NCI-H1436 (cell line): ENCODE measurements at regions not wholly inside any gene's neighbourhood (a gene's known extent, or its start where the extent isn't known, plus 50 kb on each side); places are given as distances from the start of the nearest gene placed in this dataset.

Experiments used
- DNase-seq: peaks from one replicate; lab custom pipeline; 2025; lab: John Stamatoyannopoulos, UW

DNA sequence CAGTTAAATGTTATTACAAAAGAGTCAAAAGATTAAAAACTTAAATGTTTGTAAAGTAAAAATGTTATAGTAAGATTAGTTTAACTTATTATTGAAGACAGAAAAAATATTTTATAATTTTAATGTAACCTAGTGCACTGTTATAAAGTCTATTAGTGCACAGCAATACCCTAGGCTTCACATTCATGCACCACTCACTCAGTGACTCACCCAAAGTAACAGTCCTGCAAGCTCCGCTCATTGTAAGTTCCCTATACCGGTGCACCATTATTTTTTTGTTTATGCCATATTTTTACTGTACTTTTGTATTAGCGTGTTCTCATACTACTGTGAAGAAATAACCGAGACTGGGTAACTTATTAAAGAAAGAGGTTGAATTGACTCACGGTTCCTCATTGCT lies 759.7 kb upstream of the CDH7 start:
- DNase-seq, result no peak

DNA sequence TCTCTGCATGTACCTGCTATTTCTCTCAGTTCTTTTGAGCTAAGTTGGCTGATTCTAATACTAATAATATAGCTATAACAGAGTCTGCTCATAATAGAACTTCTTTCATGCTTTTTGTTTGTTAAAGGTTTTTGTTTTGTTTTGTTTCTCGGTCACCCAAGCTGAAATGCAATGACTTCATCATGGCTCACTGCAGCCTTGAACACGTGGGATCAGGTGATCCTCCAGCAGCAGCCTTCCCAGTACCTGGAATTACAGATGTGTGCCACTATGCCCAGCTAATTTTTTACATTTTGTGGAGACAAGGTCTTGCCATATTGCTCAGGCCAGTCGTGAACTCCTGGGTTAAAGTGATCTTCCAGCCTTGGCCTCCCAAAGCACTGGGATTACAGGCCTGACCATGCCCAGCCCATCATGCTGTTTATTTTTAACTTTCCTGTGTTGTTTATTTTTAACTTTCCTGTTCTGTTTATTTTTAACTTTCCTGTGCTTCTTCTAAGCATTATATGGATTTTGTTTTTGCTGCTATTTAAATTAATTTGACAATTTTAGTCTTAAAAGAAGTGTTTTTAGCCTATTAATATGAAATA lies 763.8 kb upstream of the CDH7 start:
- no peak for DNase-seq

DNA sequence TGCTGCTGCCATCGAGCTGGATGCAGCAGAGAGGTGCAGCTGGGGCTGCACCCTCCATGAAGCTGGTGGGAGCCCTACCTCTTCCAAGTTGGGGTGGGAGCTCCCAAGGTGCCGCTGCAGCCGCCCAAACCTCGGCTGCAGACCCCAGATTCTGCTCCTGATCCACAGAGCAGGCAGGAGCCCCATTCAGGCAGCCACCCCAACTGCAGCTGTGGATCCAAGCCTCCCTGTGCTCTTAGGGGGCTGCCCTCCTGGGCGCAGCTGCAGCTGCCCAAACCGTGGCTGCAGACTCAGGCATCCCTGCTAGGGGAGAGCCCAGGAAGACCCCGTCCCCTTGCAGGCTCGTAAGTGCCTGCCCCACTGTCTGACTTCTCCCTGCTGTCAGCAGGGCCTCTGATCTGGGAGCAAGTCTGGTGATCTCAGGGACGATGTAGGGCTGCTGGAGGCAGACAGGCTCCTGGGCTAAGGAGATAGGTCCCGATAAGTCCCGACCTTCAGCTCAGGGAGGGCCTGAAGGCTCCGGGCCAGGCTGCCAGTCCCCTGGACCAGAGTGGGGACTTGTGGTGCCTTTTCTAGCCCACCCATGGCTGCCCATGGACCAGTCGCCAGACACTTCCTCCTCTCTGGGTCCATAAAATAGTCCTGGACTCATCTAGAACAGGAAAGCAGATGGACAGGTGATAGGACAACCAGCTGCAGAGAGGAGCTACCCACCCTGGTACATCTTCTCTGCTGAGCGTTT lies 767.1 kb upstream of the CDH7 start:
- DNase-seq, result no peak

DNA sequence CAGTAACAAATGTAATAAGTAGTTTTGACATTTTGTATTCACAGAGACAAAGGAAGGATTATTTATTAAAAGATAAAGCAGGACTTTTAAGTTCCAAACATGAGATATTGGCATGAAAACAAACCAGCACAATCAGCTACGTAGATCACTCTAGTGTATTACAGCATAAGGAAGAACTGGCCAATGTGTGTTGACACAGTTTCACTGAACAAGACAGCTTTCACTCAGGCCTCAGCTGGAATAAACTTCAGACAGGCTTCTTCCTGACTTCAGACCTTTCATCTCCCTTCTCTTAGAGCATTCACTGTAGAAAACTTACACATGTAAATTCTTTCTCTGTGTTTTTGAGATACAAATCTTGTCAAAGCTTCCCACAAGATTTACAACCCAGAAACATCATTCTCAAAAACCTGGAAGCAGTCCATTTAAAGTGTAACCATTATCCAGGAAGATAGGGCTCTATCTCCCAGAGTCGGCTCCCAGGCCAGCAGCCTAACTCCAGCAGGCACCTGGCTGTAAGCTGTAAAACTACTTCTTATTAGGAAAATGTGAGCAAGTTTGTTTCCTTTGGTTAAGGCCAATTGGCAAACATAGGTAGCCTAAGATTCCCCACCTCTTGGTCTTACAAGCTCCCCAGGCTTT lies 768.3 kb upstream of the CDH7 start:
- no peak for DNase-seq

DNA sequence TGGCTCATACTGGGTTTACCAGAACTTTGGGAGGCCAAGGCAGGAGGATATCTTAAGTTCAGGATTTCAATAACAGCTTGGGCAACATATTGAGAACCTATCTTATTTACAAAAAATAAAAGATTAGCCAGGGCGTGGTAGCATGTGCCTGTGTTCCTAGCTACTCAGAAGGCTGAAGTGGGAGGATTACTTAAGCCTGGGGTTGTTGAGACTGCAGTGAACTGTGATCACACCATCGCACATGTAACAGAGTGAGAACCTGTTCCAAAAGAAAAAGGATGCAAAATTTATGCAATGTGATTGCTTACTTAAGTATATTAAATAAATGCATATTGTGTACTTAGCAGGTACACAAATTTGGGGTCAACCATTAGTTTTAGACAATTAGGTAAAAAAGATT lies 768.9 kb upstream of the CDH7 start:
- no peak for DNase-seq

DNA sequence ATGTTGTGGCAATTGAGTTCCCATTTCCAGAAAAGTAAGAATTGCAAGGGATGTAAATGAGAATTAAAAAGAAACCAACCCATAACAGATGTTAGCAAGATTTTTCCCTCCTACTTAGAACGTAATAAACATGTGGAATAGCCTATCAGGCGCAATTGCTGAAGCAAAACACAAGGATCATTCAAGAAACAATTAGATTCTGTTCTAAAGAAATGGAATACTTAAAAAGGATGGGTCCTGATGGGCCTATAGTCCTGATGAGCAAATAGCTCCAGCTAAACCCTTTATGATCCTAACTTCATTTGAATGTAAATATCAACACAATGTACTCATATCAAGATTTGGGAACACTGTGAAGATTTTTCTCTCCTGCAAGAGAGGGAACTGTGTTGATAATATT lies 771.0 kb upstream of the CDH7 start:
- no peak for DNase-seq

DNA sequence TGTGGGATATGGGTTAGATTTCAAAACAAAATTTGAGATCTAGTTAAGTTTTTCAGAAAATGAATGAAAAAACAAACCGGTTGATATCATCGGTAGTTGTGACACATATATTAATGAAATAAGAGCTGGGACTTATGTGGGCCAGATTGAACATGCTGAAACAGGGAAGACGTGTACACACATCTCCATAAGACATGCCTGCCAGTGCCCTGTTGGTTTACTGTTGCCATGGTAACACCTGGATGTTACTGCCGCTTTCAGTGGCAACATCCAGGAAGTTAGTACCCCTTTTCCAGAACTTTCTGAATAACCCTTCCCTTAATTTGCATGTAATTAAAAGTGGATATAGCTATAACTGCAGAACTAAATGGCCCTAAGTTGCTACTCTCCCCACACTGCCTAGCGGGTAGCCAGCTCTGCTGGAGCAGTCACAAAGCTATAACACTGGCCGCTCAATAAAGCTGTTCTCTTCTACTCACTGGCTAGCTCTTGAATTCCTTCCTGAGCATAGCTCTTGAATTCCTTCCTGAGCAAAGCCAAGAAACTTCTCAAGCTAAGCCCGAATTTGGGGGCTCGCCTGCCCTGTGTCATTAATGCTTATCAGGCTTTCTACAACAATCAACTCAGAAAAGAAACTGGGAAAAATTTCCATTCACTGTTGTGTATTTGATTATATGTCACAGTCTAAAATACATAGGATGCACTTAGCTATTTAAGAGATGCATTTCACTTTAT lies 776.3 kb upstream of the CDH7 start:
- DNase-seq, result no peak

DNA sequence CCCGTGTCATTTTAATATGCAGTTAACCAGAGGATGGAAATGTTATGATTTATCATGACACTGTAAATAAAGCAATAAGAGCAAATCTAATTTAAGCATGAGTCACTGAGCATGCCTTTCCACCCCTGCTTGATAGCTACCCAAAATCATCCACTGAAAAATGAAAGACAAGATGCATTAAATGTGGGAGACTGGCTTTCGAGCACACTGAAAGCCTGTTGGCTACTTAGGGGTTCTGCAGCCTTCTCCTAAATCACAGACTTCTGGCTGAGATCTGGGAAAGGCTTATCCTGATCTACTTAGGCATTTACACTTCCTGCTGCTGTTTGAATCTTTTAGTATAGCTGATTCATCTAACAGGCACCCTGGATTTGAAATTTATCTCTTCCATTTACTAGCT lies 778.3 kb upstream of the CDH7 start:
- no peak for DNase-seq

DNA sequence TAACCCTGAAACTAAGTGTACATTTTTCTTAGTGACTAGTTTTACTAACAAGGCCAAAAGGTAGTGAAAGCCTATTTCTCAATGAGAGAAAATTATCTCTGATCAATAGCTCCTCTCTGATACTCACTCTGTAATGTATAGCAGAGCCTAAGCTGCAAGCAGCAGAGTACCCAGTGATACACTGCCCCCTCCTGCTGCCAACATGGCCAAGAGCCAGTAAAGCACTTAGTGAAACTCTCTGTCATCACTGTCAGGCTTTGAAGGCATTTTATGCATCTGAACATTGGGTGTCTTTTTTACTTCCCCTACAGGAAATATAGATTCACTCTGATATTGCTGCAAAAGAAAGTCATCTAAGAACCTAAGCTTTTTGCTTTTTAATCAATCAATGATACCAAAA lies 784.1 kb upstream of the CDH7 start:
- DNase-seq, result peak; percentile 62

DNA sequence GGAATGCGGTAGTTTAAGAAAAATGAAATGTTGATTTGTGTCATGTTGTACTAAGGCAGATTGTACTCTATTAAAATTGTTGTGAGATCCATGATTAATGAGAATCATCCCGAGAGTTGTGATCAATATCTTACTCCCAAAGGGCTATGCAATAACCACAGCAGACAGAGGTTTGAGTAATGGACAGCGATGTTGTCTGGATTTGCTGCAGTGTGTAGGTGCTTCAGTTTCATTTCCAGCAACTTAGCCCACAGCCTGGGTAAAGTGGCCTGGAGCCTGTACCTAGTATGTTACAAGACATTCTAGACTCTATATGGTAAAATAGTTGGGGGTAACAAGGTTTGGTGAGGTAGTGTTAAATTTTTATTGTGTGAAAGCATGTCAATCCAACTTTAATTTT lies 794.3 kb upstream of the CDH7 start:
- no peak for DNase-seq

DNA sequence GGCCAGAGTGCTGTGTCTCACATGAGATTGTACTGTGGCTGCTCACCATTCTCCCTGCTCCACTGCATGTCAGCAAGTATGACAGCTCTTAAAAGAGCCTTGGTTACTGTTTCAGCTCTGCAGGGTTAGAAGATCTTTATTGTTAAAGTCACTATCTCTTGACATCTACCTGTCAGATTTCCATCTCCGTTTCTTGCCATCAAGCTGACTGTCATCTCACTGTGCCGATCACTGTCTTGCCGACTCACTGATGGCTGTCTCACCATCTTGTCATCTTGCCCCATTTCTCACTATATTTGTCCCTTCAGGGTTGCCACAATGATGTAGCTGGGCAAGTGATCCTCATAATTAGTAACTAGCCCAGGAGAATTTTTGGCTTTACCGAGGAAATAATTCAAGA lies 800.9 kb upstream of the CDH7 start:
- DNase-seq, result no peak

DNA sequence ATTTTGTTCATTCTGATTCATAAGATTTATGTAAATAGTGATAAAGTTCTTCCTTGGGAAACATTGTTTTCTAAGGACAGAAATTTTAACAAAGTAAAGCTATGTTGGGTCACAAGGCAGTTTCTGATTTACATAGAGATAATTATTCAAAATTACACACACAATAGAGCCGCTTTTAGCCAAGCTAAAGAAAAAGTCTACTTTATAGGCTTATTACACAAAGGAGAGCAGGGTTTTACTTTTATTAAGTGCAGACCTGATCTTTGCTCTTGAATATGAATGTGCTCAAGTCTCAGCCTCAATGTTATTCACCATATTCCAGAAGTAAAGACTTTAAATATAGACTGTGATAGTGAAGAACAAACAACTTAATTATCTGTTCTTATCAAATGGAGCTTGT lies 787.8 kb upstream of the LINC00305 start:
- no peak for DNase-seq

DNA sequence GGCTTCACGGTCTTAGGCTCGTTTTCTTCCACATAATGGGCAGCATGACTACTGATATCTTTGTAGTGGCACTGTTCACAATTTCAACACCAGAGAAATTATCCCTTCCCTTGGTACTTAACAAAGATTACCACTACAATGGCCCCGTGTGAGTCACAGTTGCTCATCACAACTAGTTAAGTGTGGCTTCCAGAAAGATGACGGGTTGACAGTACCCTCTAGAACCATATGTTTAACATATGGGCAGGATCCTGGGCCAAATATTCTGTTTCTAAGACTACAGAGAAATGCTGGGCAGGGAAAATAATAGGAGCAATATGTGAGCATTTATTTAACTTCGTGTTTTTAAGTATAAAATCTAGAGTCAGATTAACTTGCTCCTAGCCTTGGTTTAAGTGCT lies 780.1 kb upstream of the LINC00305 start:
- no peak for DNase-seq

DNA sequence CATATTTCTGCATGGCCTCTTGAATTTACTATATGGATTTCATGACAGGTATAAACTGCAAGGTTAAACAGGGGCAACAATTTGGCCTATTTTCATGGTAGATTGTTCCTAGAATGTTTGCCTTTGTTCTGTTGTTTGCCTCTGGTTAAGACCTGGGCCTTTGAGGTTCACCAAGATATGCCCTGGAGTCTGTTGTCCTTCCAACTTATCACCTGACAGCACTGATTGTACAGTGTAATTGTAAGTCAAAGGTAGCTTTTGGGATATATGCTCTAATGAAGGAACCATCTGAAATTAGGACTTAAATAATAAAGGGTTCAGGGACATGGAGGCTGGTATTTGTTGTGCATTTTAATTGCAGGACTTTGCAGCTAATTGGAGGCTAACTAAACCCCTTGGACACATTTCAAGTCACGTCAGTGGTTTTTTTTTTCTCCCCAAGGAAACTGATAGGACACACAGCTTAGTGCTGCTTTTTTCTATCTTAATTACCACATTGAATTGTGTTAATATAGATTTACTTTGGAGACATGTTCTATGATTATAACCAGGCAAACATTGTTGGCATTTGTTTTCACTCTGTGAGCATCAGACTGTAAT lies 771.2 kb upstream of the LINC00305 start:
- DNase-seq, result no peak

DNA sequence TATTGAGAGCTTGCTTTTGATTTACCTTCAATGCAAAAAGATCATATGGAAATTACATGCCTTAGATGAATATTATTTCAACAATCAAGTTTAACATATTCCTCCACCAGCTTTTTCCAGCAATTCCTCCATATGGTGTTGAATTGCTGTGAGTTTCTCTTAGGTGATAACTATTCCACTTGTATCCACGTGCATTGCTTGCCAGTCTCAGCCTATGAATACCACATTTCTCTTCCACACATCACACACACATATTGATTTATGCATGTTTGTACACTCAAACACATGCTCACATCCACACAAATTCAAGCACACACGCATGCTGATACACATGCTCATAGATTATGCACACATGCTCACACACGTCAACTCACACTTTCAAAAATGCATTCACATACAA lies 770.0 kb upstream of the LINC00305 start:
- DNase-seq, result no peak

DNA sequence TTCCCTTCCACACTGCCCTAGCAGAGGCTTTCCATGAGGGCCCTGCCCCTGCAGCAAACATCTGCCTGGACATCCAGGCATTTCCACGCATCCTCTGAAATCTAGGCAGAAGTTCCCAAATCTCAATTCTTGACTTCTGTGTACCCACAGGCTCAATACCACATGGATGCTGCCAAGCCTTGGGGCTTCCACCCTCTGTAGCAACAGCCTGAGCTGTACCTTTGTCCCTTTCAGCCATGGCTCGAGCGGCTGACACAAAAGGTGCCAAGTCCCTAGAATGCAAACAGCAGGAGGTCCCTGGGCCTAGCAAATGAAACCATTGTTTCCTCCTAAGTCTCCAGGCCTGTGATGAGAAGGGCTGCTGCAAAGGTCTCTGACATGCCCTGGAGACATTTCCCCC lies 744.5 kb upstream of the LINC00305 start:
- no peak for DNase-seq

DNA sequence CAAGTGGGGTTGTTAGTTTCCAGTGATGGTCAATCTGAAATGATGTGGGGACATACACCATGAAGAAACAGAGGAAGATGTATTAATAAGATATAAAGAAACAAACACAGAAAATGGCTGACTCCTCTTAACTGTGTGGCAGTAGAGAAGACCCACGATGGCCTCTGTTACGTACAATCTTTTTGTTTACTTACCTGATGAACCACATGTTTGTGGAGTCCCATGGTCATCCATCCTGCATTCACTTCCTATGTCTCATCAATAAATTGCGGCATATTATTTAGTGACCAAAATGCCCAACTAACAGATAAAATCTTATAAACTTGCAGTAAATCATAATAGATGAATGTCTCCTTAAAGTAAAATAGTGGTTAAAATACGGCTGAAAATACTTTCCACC lies 740.1 kb upstream of the LINC00305 start:
- DNase-seq, result no peak

DNA sequence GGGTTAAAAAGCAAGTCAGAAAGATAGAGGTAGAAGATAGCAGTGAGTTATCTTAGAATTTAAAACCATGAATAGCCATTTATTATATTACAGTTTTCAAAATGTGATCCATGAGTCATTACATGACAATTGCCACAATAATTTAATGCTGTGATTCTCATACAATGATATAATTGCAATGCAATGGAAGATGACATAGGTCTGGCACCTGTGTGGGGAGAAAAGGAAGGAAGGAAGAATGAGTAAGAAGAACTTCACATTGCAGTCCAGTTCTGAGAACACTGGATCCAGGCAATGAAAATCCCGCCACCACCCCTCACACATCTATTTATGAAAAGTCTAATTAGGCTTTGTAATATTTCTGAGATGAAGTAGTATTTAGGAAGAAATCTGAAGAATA lies 738.1 kb upstream of the LINC00305 start:
- DNase-seq, result no peak

DNA sequence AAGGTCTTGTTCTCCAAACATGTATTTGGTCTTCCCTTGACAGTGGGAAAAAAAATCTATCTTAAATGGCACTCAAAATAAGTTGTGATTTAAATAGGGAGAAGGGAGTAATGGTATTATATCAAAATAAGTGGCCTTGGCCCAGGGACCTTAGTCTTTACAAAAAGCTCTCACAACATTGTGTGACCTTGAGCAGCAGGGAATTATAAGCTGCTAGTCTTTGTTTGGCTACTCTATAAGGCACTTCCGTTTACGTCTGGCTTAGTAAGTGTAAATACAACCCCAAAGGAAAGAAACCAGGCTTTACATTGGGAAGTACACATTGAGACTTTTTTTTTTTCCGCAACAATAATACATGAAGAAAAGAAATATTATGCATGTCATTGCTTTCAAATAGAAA lies 734.0 kb upstream of the LINC00305 start:
- no peak for DNase-seq

DNA sequence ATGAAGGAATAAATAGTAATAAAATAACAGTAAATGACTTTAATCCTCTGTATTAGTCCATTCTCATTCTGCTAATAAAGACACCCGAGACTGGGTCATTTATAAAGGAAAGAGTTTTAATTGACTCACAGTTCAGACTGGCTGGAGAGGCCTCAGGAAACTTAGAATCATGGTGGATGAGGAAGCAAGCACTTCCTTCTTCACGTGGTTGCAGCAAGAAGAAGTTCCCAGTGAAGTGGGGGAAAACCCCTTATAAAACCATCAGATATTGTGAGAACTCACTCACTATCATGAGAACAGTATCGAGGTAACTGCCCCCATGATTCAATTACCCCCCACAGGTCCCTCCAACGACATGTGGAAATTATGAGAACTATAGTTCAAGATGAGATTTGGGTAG lies 727.9 kb upstream of the LINC00305 start:
- no peak for DNase-seq

DNA sequence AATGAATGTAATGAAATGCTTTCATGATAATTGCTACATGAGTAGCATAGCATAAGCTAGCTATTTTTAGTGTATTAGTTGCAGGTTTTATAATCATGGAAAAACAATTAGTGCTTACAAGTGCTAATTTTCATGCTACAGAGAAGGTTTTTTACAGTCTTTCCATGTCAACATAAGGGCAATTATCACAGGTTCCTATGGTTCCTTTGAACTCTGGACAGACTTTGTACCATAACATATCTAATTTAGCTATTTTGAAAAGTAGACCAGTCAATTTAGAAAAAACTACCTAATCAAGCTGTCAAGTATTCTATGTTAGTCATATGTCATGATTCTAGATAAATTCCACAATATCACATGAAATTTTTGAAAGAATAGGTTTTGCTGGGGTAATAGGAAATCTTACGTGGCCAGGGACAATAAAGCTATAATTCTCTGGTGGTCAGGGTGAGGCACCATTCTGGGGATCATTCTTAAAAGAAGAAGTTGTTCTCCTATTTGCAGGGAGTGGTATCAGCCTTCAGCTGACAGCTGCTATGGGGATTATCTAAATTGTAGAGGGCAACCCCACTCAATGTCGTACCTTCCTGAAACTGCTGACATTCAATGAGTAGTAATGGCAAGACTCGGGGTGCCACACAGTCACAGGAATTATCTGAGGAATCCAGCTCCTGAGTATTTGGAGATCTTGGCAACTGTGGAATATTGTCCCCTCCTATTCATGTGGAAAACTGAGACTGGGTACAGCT lies 724.0 kb upstream of the LINC00305 start:
- no peak for DNase-seq

DNA sequence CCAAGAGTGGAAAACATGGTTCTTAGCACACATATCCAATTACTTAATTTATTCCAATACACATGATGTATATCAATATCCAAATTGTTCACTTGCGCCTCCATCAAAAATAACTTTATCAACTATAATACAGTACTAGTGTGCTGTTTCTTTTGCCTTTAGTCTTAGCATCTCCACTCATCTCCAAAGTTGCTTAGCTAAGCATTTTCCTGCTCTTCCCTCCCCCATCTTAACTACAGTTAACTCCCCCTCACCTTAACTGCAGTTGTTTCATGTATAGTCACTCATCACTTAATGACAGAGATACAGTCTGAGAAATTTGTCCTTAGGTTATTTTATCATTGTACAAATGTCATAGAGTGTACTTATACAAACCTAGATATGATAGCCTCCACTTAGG lies 705.2 kb upstream of the LINC00305 start:
- no peak for DNase-seq
